ENCODE measurements at regions not wholly inside any gene's neighbourhood (a gene's known extent, or its start where the extent isn't known, plus 50 kb on each side); places are given as distances from the start of the nearest gene placed in this dataset.
"Not testable (repeated sequence)": the region's sequence is repeated elsewhere in the genome, so short reads cannot be mapped to it uniquely, and the experiment has no call there.

DNA sequence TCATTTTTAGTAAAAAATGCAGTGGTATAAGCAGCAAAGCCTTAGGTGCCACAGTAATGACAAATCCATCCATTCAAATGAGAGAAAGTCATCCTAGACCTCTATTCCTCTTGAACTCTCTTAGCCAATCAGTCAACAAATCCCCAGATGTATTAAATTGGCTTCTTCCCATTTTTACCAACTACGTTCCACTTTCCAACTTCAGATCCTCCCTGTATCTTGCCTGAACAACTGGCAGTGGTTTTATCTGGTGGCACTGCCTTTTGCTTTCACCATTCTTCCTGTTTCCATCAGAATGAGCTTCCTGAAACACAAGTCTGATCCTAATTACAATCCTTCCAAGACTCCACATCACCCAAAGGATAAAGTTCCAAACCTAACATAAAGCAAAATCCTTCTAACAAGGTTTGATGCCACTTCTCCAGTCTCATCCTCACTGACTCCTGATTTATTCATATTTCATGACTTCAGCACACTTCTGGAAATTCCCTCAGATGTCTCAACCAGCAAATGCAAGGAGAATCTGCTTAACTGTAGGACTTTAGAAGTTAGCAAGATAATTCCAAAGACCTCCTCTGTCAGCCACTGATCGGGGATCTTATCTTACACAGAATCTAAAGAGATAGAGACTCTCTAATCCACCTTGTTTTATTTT lies 69.8 kb upstream of the SLC4A7 start:
- no peaks in the 10 kb centered on the region for H3K27me3 ChIP-seq
- H3K36me3 ChIP-seq, result no peaks in the 10 kb centered on the region
- H3K9me3 ChIP-seq, result no peaks in the 10 kb centered on the region
- H3K27ac ChIP-seq, result no peak overlapping the region
- no peak for TF ChIP-seq POLR2A (IDR thresholded peaks at IDR 0.05)
- TF ChIP-seq, protein P1, sequence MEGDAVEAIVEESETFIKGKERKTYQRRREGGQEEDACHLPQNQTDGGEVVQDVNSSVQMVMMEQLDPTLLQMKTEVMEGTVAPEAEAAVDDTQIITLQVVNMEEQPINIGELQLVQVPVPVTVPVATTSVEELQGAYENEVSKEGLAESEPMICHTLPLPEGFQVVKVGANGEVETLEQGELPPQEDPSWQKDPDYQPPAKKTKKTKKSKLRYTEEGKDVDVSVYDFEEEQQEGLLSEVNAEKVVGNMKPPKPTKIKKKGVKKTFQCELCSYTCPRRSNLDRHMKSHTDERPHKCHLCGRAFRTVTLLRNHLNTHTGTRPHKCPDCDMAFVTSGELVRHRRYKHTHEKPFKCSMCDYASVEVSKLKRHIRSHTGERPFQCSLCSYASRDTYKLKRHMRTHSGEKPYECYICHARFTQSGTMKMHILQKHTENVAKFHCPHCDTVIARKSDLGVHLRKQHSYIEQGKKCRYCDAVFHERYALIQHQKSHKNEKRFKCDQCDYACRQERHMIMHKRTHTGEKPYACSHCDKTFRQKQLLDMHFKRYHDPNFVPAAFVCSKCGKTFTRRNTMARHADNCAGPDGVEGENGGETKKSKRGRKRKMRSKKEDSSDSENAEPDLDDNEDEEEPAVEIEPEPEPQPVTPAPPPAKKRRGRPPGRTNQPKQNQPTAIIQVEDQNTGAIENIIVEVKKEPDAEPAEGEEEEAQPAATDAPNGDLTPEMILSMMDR (IDR thresholded peaks at IDR 0.05), result no peak
- no peak overlapping the region for H3K4me3 ChIP-seq
- no peak for DNase-seq
- no peaks in the 10 kb centered on the region for H3K4me1 ChIP-seq

DNA sequence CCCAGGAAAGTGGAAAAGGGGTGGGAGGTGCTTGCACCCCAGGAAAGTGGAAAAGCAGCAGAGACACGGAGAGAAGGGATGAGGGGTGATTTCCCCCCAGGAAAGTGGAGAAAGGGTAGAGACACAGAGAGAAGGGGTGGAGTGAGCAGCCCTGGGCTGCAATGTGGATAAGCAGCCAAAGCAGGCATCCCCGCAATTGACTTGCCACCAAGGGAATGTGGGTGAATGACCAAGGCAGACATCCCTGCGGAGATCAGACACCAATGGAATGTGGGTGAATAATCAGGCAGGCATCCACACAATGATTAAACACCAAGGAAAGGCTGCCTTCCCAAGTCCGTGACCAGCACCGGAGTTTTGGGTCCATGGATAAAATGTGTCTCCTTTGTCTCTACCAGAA lies 68.5 kb upstream of the SLC4A7 start:
- not testable (repeated sequence) for H3K4me1 ChIP-seq, DNase-seq, H3K9me3 ChIP-seq, H3K4me3 ChIP-seq, H3K27me3 ChIP-seq, H3K27ac ChIP-seq, H3K36me3 ChIP-seq

GRCh38 chr3:27551413-27551812 lies 67.2 kb upstream of the SLC4A7 start:
- H3K4me1 ChIP-seq, H3K36me3 ChIP-seq, H3K9me3 ChIP-seq, H3K4me3 ChIP-seq, DNase-seq, H3K27ac ChIP-seq, H3K27me3 ChIP-seq: not testable (repeated sequence)

DNA sequence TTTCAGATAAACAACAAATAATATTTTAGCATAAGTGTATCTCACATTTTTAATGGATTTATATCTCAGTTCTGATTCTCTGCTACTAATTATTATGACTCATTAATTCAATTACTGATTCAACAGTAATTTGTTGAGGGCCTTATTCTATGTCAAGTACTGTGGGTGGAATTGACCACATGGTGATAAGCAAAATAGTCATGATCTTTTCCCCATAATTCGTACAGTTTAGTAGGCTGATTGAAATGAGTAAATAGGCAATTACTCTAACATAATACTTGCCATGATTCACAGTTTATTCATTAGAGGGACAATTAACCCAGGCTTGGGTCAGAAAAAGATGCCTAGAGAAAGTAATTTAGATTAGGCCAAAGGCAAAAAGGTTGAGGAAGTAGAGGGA lies 60.9 kb upstream of the SLC4A7 start:
- Histone ChIP-seq H3K27me3 (no peaks in the 10 kb centered on the region), H3K9me3 (no peaks in the 10 kb centered on the region), H3K4me3 (no peak overlapping the region), H3K27ac (no peak overlapping the region), H3K36me3 (no peaks in the 10 kb centered on the region), H3K4me1 (no peaks in the 10 kb centered on the region)
- TF ChIP-seq POLR2A (IDR thresholded peaks at IDR 0.05), result no peak
- TF ChIP-seq, protein P1 (IDR thresholded peaks at IDR 0.05), result no peak
- DNase-seq, result no peak

- TF ChIP-seq POLR2A (IDR thresholded peaks at IDR 0.05), result no peak
- TF ChIP-seq, protein P1 (IDR thresholded peaks at IDR 0.05), result no peak
- no peak overlapping the region for H3K4me3 ChIP-seq
- H3K27me3 ChIP-seq, result no peaks in the 10 kb centered on the region
- H3K4me1 ChIP-seq, result no peaks in the 10 kb centered on the region
- no peak for DNase-seq
- no peaks in the 10 kb centered on the region for H3K9me3 ChIP-seq
- H3K27ac ChIP-seq, result no peak overlapping the region
- no peaks in the 10 kb centered on the region for H3K36me3 ChIP-seq
Observed at GRCh38 chr3:27544372-27544865, 60.2 kb upstream of the SLC4A7 start.

- Histone ChIP-seq H3K36me3 (no peaks in the 10 kb centered on the region), H3K4me1 (no peaks in the 10 kb centered on the region), H3K27ac (no peak overlapping the region), H3K4me3 (no peak overlapping the region), H3K9me3 (no peaks in the 10 kb centered on the region), H3K27me3 (no peaks in the 10 kb centered on the region)
- TF ChIP-seq, protein P1 (IDR thresholded peaks at IDR 0.05), result no peak
- no peak for TF ChIP-seq POLR2A (IDR thresholded peaks at IDR 0.05)
- DNase-seq, result no peak
Observed at GRCh38 chr3:27542476-27542875, 58.3 kb upstream of the SLC4A7 start.

GRCh38 chr3:27540231-27540630 lies 56.0 kb upstream of the SLC4A7 start:
- TF ChIP-seq POLR2A (IDR thresholded peaks at IDR 0.05), result no peak
- TF ChIP-seq, protein P1 (IDR thresholded peaks at IDR 0.05), result no peak
- no peak overlapping the region for H3K27ac ChIP-seq
- H3K4me3 ChIP-seq, result no peak overlapping the region
- H3K4me1 ChIP-seq, result no peaks in the 10 kb centered on the region
- H3K36me3 ChIP-seq, result no peaks in the 10 kb centered on the region
- DNase-seq, result no peak
- no peaks in the 10 kb centered on the region for H3K27me3 ChIP-seq
- H3K9me3 ChIP-seq, result no peaks in the 10 kb centered on the region

All from Peyer's patch (tissue), 4 donors.